ENCODE measurements at regions not wholly inside any gene's neighbourhood (a gene's known extent, or its start where the extent isn't known, plus 50 kb on each side); places are given as distances from the start of the nearest gene placed in this dataset.

DNA sequence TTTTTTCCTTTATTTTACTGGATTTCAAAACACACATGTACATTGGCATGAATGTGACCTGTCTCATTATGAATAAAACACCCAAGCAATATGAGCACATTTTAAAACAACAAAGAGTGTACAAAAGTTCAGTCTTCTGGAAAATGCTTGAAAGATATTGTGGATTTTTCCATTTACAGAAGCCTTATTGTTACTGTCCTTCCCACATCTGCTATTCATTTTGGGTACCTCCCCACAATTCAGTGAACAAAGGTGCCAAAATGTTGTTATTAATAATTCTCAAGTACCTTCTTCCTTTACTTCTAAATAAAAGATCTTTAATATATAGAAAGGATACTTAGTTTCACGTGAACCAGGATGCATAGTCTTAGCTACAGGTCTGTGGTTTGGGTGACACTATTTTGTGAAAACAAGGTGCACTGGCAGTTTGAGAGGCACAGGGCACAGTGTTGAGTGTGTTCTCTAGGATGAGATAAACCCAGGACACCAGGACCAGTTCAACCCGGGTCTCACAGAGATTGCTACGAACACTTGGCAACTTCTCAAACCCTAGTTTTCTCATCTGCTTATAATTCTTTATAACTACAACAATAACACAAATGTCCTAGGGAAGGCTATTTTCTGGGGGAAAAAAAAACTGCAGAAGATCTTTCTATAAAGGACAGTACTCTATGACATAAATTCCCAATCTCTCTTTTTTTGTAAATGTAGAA is 84.5 kb upstream of the GALNT5 start:
- no TSS peak for BruUV-seq (replicated peaks)
- TF ChIP-seq, protein P1, sequence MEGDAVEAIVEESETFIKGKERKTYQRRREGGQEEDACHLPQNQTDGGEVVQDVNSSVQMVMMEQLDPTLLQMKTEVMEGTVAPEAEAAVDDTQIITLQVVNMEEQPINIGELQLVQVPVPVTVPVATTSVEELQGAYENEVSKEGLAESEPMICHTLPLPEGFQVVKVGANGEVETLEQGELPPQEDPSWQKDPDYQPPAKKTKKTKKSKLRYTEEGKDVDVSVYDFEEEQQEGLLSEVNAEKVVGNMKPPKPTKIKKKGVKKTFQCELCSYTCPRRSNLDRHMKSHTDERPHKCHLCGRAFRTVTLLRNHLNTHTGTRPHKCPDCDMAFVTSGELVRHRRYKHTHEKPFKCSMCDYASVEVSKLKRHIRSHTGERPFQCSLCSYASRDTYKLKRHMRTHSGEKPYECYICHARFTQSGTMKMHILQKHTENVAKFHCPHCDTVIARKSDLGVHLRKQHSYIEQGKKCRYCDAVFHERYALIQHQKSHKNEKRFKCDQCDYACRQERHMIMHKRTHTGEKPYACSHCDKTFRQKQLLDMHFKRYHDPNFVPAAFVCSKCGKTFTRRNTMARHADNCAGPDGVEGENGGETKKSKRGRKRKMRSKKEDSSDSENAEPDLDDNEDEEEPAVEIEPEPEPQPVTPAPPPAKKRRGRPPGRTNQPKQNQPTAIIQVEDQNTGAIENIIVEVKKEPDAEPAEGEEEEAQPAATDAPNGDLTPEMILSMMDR (IDR thresholded peaks at IDR 0.05; ENCODE audit: insufficient read depth in 1 of 2, low read depth in 1 of 2, low read length in 1 of 2, severe bottlenecking in 1 of 2, unreplicated experiment in 1 of 2): no peak
- H3K36me3 Mint-ChIP-seq (ENCODE audit: insufficient read depth, unreplicated experiment): no peaks in the 10 kb centered on the region

DNA sequence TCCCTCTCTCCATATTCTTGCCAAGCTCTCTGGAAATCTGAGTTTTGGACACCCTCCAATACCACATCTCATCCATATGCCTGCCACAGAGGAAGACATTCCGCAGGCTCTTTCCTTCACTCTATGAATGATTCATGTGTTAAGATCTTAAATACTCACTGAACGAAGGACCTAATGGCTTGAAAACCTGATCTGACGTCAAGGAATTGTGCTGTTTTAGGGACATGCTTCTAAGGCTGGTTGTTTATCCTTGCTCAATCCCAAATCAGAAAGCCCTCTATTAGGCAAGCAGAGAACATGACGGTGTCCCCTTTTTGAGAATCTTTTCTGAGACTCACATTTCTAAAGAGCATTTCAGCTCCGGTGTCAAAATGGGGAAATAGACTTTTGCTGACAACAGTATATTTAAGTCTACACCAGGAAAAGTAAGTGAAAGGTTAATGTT is 83.7 kb upstream of the GALNT5 start:
- TF ChIP-seq, protein P1 (IDR thresholded peaks at IDR 0.05; ENCODE audit: insufficient read depth in 1 of 2, low read depth in 1 of 2, low read length in 1 of 2, severe bottlenecking in 1 of 2, unreplicated experiment in 1 of 2): no peak
- peaks cover 3% of the 10 kb centered on the region for H3K27me3 Mint-ChIP-seq (ENCODE audit: insufficient read depth, unreplicated experiment)
- POLR2A ChIA-PET: no interaction called here
- Histone ChIP-seq H3K4me3 (ENCODE audit: low read depth, low read length) (no peak overlapping the region), H3K36me3 (ENCODE audit: control insufficient read depth, insufficient read depth, low read length) (no peaks in the 10 kb centered on the region), H3K27me3 (replicated peaks; ENCODE audit: control insufficient read depth, insufficient read depth, low read length) (no peaks in the 10 kb centered on the region), H3K9me3 (no peaks in the 10 kb centered on the region), H3K4me1 (no peaks in the 10 kb centered on the region)
- no peak overlapping the region for H3K4me3 Mint-ChIP-seq (ENCODE audit: unreplicated experiment)
- CTCF ChIA-PET: no interaction called here
- no TSS peak for BruUV-seq (replicated peaks)
- H3K27ac Mint-ChIP-seq (ENCODE audit: unreplicated experiment): no peak overlapping the region
- H3K4me1 Mint-ChIP-seq (ENCODE audit: low read depth, unreplicated experiment): peaks cover 8% of the 10 kb centered on the region
- no peak for DNase-seq
- no peaks in the 10 kb centered on the region for H3K36me3 Mint-ChIP-seq (ENCODE audit: insufficient read depth, unreplicated experiment)
- intact Hi-C loops (cut with micrococcal nuclease; ENCODE audit: unreplicated experiment): no loop called here
- H3K9me3 Mint-ChIP-seq (ENCODE audit: unreplicated experiment): peaks cover 14% of the 10 kb centered on the region

More for the DNA sequence above, 84.5 kb upstream of the GALNT5 start:
- peaks cover 9% of the 10 kb centered on the region for H3K9me3 Mint-ChIP-seq (ENCODE audit: unreplicated experiment)
- H3K4me1 ChIP-seq: no peaks in the 10 kb centered on the region
- peaks cover 3% of the 10 kb centered on the region for H3K27me3 Mint-ChIP-seq (ENCODE audit: insufficient read depth, unreplicated experiment)
- CTCF ChIA-PET: no interaction called here
- H3K4me3 Mint-ChIP-seq (ENCODE audit: unreplicated experiment): no peak overlapping the region
- DNase-seq: no peak
- no peaks in the 10 kb centered on the region for H3K36me3 ChIP-seq (ENCODE audit: control insufficient read depth, insufficient read depth, low read length)
- H3K9me3 ChIP-seq: no peaks in the 10 kb centered on the region
- H3K4me3 ChIP-seq (ENCODE audit: low read depth, low read length): no peak overlapping the region
- intact Hi-C loops (cut with micrococcal nuclease; ENCODE audit: unreplicated experiment): no loop called here
- no peaks in the 10 kb centered on the region for H3K27me3 ChIP-seq (replicated peaks; ENCODE audit: control insufficient read depth, insufficient read depth, low read length)
- H3K4me1 Mint-ChIP-seq (ENCODE audit: low read depth, unreplicated experiment): peaks cover 8% of the 10 kb centered on the region
- POLR2A ChIA-PET: no interaction called here
- H3K27ac Mint-ChIP-seq (ENCODE audit: unreplicated experiment): no peak overlapping the region

DNA sequence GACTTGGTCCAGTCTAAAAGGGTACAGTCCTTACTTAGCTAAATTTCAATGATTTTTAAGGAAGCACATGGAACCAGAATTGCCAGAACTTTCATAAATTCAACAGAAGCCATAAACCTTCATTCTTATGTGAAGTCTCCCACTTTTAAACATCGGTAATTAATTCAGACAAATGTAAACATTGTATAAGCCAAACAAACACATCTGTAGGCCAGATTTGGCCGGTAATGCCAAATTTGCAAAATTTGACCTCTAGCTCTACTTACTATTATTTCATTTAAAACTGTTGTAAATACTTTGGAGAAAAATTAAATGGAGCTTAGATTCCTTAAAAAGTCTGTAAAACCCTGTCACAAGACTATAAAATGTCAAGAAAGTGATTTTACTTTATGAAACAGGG is 83.2 kb upstream of the GALNT5 start:
- peaks cover 18% of the 10 kb centered on the region for H3K9me3 Mint-ChIP-seq (ENCODE audit: unreplicated experiment)
- H3K4me3 Mint-ChIP-seq (ENCODE audit: unreplicated experiment): no peak overlapping the region
- peaks cover 3% of the 10 kb centered on the region for H3K27me3 Mint-ChIP-seq (ENCODE audit: insufficient read depth, unreplicated experiment)
- H3K27ac Mint-ChIP-seq (ENCODE audit: unreplicated experiment): no peak overlapping the region
- Histone ChIP-seq H3K9me3 (no peaks in the 10 kb centered on the region), H3K4me3 (ENCODE audit: low read depth, low read length) (no peak overlapping the region), H3K4me1 (no peaks in the 10 kb centered on the region), H3K27me3 (replicated peaks; ENCODE audit: control insufficient read depth, insufficient read depth, low read length) (no peaks in the 10 kb centered on the region), H3K36me3 (ENCODE audit: control insufficient read depth, insufficient read depth, low read length) (no peaks in the 10 kb centered on the region)
- no peak for DNase-seq
- TF ChIP-seq, protein P1 (IDR thresholded peaks at IDR 0.05; ENCODE audit: insufficient read depth in 1 of 2, low read depth in 1 of 2, low read length in 1 of 2, severe bottlenecking in 1 of 2, unreplicated experiment in 1 of 2): no peak
- no TSS peak for BruUV-seq (replicated peaks)
- ChIA-PET POLR2A (no interaction called here), CTCF (no interaction called here)
- intact Hi-C loops (cut with micrococcal nuclease; ENCODE audit: unreplicated experiment): no loop called here
- no peaks in the 10 kb centered on the region for H3K36me3 Mint-ChIP-seq (ENCODE audit: insufficient read depth, unreplicated experiment)
- peaks cover 8% of the 10 kb centered on the region for H3K4me1 Mint-ChIP-seq (ENCODE audit: low read depth, unreplicated experiment)

Data from Caco-2 (cell line).